Cortex of kidney (tissue), 1 donor: ENCODE measurements at regions not wholly inside any gene's neighbourhood (a gene's known extent, or its start where the extent isn't known, plus 50 kb on each side); places are given as distances from the start of the nearest gene placed in this dataset.
"Not testable (repeated sequence)": the region's sequence is repeated elsewhere in the genome, so short reads cannot be mapped to it uniquely, and the experiment has no call there.

Experiments
- DNase-seq: peaks from one replicate; lab custom pipeline; 2025; lab: John Stamatoyannopoulos, UW

DNA sequence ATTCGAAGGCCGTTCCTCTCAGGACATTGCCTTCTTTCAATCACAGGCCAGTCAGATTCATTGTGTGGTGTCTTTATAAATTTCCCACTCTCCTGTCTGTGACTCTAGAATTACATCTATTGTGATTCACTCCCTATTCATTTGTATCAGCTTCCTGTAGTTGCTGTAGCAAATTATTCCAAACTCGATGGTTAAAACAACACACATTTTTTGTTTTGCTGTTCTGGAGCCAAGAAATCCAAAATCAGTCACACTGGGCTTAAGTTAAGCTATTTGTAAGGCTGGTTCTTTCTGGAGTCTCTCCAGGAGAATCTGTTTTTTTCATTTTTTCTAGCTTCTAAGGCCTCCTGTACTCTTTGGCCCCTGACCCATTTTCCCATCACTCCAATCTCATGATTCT lies 1487.0 kb upstream of the SLC10A2 start:
- DNase-seq, result no peak

DNA sequence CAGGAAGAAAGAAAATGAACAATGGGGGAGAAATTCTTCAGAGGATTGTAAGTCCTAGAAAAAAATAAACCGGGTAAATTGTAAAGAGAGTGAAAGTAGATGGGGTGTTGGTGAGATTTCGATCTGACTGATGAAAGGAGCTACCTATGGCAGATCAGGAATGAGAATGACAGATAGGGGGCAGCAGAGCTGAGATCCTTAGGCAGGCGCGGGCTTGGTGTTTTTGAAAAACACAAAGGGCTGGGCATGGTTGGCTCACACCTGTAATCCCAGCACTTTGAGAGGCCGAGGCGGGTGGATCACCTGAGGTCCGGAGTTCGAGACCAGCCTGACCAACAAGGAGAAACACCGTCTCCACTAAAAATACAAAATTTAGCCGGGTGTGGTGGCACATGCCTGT lies 1468.6 kb upstream of the SLC10A2 start:
- DNase-seq, result no peak

DNA sequence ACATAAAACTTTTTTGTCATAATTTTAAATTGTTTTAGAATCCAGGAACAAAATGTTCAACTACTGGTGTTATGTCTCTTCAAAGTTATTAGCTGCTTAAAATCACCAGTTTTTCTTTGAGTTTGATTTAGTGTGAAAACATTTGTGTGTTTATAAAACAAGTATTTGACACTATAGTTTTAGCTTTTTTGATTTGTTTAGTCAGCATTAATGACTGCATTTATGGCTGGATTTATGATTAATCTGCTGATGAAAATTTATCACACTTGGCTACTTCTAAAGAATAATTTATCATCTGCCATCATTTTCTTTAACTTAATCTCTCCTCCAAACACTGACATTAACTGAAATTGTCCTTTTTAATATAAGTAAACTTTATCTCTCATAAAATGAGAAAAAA lies 1465.9 kb upstream of the SLC10A2 start:
- no peak for DNase-seq

- DNase-seq, result no peak
Measured at GRCh38 chr13:104530741-104531140, 1464.5 kb upstream of the SLC10A2 start.

GRCh38 chr13:104526561-104526960 lies 1460.3 kb upstream of the SLC10A2 start:
- DNase-seq, result no peak

GRCh38 chr13:104525467-104525866 lies 1459.2 kb upstream of the SLC10A2 start:
- DNase-seq, result no peak

GRCh38 chr13:104522235-104523072 lies 1456.2 kb upstream of the SLC10A2 start:
- DNase-seq, result no peak

DNA sequence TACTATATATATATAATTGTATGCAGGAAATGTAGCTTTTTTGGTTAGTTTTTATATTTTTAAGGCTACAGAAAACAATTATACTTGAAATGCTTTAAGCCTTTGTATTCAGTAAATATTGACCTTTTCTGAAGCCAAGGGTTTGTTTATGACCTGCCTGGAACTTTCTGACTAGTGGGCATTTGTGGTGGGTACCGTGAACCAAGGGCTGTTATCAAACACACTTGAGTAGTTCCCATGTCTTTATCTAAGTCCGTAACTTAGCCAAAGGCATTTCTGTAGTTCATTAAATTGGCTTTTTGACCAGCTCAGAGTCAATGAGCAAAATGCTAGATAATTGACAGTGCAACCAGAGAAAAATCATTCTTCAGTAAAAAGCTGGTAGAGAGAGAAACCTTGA lies 1444.2 kb upstream of the SLC10A2 start:
- DNase-seq, result no peak

GRCh38 chr13:104493502-104493901 lies 1427.3 kb upstream of the SLC10A2 start:
- DNase-seq, result not testable (repeated sequence)

- DNase-seq, result no peak
Measured at GRCh38 chr13:104491916-104492315, 1425.7 kb upstream of the SLC10A2 start.

DNA sequence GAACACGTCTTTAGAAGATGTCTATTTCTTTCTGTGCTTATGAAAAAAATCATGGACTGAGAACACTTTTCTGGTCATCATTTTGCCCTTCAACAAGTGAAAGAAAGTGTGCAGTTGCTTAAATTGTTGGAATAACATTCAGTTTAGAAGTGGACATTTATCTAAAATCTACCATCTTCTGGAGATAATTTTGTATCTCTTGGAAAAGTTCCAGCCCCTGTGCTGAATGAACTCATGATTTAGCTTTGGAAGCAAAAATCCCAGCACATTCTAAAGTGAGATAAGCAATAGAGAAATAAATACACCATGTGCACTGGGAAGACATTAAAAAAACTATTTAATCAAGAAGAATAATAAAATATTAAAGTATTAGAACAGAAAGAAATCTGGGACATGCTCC lies 1420.8 kb upstream of the SLC10A2 start:
- no peak for DNase-seq

DNA sequence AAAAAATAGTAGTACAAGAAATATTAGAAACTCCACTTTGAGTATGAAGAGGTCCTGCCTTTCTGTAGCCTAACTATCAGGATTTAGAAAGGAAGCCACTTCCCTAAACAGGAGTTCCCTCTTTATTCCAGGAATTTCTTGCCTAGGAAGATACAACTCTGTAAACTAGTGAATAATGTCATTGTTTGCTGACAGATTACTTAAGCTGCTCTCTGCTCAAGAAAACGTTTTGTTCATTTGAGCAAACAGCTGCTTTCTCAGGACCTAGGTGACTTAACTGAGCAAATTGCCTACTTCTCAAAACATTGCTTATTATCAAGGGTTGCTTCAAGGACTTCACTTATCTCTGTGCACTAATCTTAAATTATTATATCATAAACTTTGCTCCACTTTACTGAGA lies 1419.4 kb upstream of the SLC10A2 start:
- no peak for DNase-seq

DNA sequence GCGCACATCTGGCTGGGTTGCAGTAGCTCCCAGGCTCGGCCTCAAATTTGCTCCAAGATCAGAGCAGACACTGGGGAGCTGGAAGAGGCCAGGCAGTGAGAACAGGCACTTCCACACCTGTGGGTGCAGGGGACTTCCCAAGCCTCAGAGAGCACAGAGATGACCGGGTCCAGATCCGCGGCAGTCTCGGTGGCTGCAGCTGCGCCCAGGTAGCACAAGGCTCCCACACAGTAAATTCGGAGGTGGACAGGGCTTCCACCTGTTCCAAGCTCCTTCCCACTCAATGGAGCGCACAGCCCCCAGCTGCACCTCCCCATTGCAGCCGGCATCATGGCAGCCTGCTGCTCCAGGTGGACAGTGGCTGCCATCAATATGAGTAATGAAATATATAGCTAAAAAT lies 1417.4 kb upstream of the SLC10A2 start:
- DNase-seq, result no peak

DNA sequence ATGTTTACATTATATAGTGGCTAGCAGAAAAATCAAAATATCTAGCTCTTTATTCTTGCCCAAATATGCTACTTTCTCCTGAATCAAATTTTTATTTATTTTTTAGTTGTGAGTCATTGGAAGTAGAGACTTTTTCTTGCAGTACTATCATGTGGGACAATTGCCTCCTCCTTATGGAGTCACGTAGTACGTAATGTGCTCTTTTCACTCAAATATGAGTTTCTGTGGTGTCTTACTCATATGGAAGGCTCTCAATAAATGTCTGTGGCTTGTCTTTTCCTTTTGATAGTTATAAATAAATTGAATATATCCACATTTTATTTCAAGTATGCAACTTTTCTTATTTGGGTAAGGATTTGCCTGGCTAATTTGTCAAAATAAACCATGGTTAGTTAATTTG lies 1411.0 kb upstream of the SLC10A2 start:
- no peak for DNase-seq

- DNase-seq, result no peak
Measured at GRCh38 chr13:104473936-104474335, 1407.7 kb upstream of the SLC10A2 start.

DNA sequence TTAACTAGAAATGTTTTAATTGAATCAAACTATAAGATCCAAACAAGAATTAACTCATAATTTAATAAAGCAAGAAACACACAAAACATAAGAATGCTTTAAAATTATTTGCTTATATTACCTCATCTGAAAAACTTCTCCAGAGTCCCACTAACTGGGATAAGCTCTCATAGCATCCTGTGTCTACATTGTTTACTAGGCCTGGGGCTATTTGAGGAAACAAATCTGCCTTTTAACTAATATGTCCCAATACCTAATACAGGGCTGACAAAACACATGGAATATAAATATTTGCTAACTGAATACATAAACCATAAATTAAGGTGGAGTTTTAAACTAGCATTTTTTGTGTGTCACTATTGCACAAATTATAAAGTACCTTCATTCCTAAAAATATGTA lies 1399.8 kb upstream of the SLC10A2 start:
- DNase-seq, result no peak

GRCh38 chr13:104461049-104461448 lies 1394.8 kb upstream of the SLC10A2 start:
- DNase-seq, result no peak

DNA sequence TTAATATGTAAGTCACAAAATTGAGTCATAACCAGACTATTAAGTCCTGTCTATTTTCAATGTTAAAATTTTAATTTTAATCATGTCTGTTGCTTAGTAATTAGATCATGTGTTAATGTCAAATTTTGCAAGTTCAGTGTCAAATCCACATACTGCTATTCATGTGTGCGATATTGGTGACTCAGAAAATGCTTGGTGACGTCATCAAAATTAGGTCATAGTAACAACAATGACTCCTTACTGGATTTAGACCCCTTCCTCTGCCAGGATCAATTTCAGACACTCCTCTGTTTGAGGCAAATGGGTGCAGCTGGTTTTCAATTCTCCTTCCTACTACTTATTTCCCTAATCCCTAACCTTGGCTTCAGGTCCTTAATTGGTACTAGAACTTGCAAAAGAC lies 1394.3 kb upstream of the SLC10A2 start:
- no peak for DNase-seq

- no peak for DNase-seq
Measured at GRCh38 chr13:104450006-104450405, 1383.8 kb upstream of the SLC10A2 start.

GRCh38 chr13:104447348-104447747 lies 1381.1 kb upstream of the SLC10A2 start:
- DNase-seq, result no peak

- no peak for DNase-seq
Measured at GRCh38 chr13:104442536-104442935, 1376.3 kb upstream of the SLC10A2 start.

- DNase-seq, result no peak
Measured at GRCh38 chr13:104436555-104436954, 1370.3 kb upstream of the SLC10A2 start.

- no peak for DNase-seq
Measured at GRCh38 chr13:104431895-104432294, 1365.7 kb upstream of the SLC10A2 start.

DNA sequence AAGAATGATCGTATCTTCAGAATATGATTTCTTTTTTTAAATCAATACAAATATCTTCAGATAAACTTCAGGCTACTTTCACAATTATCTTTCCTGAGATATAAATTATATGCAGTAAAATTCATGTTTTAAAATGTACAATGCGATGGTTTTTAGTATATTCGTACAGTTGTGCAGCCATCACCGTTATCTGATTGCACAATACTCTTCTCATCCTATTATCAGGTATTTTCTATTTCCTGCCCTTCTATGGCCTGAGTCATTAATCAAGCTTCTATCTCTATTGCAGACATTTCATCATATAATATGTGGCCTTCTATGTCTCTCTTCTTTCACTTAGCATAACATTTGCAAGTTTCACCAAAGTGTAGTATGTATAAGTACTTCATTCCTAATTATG lies 1360.2 kb upstream of the SLC10A2 start:
- no peak for DNase-seq
